GM21381 (cell line): ENCODE measurements at regions not wholly inside any gene's neighbourhood (a gene's known extent, or its start where the extent isn't known, plus 50 kb on each side); places are given as distances from the start of the nearest gene placed in this dataset.

Experiments used
- ATAC-seq: cut with Tn5 transposase; IDR thresholded peaks from one replicate; pipeline ENCODE4 v1.9.1; 2021; ENCODE audit warnings: mild to moderate bottlenecking, moderate library complexity; ENCODE audit not compliant: unreplicated experiment

- no peak for ATAC-seq
Observed at GRCh38 chr1:106780066-106780465, 276.4 kb upstream of the PRMT6 start.

GRCh38 chr1:106780806-106781569 is 275.5 kb upstream of the PRMT6 start:
- ATAC-seq = no peak

DNA sequence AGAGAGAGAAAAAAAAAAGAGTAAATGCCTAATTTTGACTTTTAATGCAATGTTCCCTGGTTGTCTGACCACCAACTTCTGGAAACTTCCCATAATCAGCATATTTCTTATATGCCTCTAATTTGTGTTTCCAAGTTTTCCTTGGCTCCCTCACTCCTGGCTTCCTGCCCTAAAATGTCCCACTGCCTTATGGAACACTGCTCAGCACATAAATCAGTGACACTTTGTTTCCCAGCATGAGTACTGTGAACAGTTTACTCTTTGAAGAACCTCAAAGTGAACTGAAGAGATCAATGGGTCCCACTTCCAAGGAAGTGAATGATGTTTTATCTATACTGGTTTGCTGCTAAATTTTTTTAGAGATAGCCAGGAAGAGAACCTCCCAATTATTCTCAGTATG is 271.3 kb upstream of the PRMT6 start:
- no peak for ATAC-seq

DNA sequence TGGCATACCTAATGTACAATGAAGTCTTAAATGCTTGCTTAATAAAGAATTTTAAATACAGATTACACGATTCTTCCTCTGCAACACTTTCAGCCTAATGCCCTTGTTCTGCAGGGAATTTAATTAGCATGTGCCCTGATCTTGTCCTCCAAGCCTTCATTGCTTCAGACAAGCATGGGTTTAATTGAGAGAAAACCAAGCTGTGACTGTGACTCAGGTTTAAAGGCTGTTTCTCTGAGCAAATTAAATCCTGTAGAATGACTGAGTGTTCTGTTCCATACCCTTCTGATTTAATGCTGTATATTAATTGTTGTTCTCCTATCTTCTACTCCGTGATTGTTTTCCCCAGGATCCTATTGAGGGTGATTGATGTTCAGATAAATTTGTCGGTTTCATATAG is 269.0 kb upstream of the PRMT6 start:
- no peak for ATAC-seq

GRCh38 chr1:106789686-106790085 is 266.8 kb upstream of the PRMT6 start:
- ATAC-seq = no peak

DNA sequence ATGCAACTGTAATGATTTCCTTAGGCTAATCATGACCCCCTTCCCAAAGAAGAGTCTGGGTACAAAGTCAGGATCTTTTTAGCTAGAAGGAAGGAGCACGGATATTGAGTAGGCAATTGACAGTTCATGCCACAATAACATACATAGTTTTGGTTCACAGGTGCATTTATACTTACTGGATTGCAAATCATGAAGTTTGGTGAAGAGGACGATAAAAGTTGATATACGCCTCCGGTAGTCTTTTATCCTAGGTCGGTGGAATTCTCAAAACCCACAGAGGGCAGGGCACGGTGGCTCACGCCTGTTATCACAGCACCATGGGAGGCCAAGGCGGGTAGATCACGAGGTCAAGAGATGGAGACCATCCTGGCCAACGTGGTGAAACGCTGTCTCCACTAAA is 265.4 kb upstream of the PRMT6 start:
- ATAC-seq = no peak

DNA sequence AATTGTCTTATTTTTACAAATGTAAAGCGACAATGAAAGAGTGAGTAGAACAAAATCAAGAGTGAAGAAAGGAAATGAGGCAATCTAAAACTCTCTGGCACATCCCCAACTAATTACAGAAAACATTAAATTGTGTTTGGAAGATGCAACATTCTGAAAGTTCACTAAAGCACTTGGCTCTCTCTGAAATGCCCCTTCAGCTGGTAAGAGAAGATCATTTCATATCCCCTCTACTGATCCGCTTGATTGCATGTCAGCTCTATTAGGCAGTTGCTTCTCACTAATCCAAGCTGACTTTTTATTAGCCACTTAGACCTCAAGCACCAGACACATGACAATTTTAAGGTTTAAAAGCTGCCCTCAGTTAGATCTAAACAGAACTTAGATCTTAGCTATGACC is 262.8 kb upstream of the PRMT6 start:
- ATAC-seq = no peak

- ATAC-seq = no peak
Observed at GRCh38 chr1:106798991-106799390, 257.5 kb upstream of the PRMT6 start.

GRCh38 chr1:106802181-106802580 is 254.3 kb upstream of the PRMT6 start:
- no peak for ATAC-seq

GRCh38 chr1:106814418-106814817 is 242.1 kb upstream of the PRMT6 start:
- ATAC-seq = no peak

- ATAC-seq = no peak
Observed at GRCh38 chr1:106817575-106817974, 238.9 kb upstream of the PRMT6 start.

DNA sequence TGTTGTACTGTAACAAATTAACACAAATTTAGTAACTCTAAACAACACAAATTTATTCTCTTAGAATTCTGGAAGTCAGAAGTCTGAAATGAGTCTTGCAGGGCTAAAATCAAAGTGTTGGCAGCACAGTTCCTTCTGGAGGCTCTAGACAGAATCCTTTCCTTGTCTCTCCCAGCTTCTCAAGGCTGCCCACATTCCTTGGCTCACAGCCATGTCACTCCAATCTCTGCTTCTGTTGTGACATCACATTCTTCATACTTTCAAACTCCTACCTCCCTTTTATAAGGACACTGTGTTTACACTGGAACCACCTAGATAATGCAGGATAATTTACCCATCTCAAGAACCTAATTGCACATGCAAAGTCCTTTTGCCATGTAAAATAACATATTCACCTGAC is 225.0 kb upstream of the PRMT6 start:
- no peak for ATAC-seq

GRCh38 chr1:106836708-106837107 is 219.8 kb upstream of the PRMT6 start:
- ATAC-seq = peak; percentile 48

DNA sequence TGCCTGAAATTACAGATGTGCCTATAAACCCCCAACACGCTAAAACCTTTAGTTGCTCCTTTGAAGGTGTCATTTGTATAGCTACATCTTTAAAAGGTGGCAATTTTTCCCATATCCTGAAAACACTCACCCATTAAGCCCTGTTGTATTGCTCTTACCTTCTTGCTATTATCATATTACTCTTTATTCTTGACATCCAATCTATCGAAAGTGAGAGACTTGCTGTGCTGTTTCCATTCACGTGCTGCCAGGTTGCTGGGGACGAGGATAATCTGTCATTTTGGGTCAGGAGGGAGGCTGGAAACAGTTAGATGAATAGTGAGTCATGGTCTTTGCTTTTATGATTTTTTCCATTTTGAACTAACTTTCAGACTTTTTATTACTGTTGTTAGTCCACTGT is 213.0 kb upstream of the PRMT6 start:
- no peak for ATAC-seq

DNA sequence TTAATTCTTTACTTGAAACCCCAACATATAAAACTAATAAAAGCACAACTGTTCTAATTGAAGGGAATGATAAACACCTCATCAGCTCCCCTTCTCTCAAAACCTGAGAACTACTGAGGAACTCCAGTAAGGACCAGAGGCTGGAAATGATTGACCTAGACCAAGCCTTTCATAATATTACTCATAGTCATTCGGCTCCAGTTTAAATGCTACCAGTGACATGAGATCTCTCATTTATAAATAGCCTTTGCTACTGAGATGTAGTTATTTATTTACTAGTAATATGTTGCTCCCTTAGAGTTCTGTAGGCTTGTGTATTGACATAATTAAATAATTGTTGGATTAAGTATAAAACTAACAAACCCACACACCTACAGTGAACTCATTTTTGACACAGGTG is 209.8 kb upstream of the PRMT6 start:
- ATAC-seq = peak; percentile 97

GRCh38 chr1:106861110-106861509 is 195.4 kb upstream of the PRMT6 start:
- no peak for ATAC-seq

- no peak for ATAC-seq
Observed at GRCh38 chr1:106868828-106869227, 187.6 kb upstream of the PRMT6 start.

GRCh38 chr1:106875622-106876021 is 180.9 kb upstream of the PRMT6 start:
- no peak for ATAC-seq

GRCh38 chr1:106876384-106876783 is 180.1 kb upstream of the PRMT6 start:
- no peak for ATAC-seq

DNA sequence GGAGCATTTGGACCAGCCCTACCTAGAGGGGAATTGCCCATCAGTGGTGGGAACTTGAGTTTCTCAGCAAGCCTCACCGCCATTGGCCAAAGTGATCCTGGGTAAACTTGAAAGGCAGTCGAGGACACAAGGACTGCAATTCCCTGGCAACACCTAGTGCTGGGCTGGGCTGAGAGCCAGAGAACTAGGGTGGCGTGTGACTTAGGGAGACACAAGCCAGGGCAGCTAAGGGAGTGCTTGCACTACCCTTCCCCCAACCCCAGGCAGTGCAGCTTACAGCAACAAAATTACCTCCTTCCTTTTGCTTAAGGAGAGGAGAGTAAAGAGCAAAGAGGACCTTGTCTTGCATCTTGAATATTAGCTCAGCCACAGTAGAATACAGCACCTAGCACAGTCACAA is 176.9 kb upstream of the PRMT6 start:
- ATAC-seq = no peak

DNA sequence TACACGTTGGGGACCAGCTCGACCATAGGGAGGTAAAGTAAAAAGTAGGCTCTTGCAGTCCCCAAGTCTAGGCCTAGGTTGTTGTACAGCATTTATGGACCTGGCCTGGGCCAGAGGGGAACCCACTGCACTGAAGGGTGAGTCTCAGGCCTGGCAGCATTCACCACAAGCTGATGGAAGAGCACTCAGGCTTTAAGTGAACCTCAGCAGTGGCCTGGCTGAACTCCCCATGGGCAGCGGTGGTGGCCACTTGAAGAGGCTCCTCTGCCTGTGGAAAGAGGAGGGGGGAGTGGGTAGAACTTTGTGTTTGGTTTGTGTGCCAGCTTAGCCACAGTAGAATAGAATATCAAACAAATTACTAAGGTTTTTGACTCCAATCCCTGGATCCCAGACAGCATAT is 176.2 kb upstream of the PRMT6 start:
- no peak for ATAC-seq

GRCh38 chr1:106883208-106883607 is 173.3 kb upstream of the PRMT6 start:
- no peak for ATAC-seq

DNA sequence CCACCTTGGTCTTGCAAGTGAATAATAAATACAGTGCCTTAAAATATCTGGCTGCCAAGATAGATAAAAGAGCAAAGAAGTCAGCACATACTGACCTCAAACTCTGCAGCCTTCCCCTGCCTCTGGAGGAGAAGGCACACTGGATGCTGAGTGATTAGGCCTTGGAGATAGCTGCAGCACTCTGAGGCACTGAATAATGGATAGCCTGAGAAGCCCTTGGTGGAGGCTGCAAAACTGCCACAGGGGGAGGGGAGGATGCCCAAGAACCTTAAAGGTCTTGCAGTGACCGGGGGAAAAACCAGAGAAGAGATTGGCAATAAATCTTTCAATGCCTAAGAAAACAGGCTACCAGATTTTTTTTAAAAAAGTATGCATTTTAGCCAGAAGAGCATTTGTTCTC is 167.4 kb upstream of the PRMT6 start:
- no peak for ATAC-seq
